ENCODE measurements at regions not wholly inside any gene's neighbourhood (a gene's known extent, or its start where the extent isn't known, plus 50 kb on each side); places are given as distances from the start of the nearest gene placed in this dataset.

DNA sequence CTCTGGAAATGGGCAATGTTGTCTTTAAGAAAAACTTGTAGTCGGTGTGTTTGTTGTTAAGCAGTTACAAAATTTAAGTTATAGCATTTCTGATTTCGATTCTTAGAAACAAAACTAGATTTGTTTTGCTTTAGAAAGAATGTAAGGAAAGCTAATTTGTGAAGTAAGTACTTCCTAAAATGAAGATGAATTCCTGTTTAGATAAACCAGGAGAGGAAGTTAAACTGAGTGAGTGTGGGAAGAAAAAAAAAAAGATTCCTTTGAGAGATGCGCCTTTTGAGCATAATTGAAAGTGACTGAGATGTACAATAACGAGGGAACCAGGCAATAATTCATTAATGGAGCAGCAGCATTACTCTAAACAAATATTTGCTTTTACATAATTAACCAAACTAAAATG is 52.4 kb upstream of the ALOX12 start:
- Histone ChIP-seq H3K27ac (no peak overlapping the region), H3K36me3 (ENCODE audit: insufficient read depth in 1 of 2, low read depth in 1 of 2) (no peaks in the 10 kb centered on the region), H3K4me1 (no peaks in the 10 kb centered on the region), H3K27me3 (ENCODE audit: insufficient read depth in 3 of 3, low read length in 2 of 3) (no peaks in the 10 kb centered on the region), H3K9me3 (no peaks in the 10 kb centered on the region), H3K4me3 (no peak overlapping the region)
- no peak for ATAC-seq
- TF ChIP-seq, protein P1, sequence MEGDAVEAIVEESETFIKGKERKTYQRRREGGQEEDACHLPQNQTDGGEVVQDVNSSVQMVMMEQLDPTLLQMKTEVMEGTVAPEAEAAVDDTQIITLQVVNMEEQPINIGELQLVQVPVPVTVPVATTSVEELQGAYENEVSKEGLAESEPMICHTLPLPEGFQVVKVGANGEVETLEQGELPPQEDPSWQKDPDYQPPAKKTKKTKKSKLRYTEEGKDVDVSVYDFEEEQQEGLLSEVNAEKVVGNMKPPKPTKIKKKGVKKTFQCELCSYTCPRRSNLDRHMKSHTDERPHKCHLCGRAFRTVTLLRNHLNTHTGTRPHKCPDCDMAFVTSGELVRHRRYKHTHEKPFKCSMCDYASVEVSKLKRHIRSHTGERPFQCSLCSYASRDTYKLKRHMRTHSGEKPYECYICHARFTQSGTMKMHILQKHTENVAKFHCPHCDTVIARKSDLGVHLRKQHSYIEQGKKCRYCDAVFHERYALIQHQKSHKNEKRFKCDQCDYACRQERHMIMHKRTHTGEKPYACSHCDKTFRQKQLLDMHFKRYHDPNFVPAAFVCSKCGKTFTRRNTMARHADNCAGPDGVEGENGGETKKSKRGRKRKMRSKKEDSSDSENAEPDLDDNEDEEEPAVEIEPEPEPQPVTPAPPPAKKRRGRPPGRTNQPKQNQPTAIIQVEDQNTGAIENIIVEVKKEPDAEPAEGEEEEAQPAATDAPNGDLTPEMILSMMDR (IDR thresholded peaks at IDR 0.05), result no peak
- no peak for DNase-seq
- intact Hi-C loops (cut with DNase I), result no loop called here
- 71 to 72% (median 71%) methylated on average over 4 of the region's 4 CpGs for WGBS, 3 donors
